NCI-H82 treated with DMSO at 0.1 percent for 48 hours (cell line): ENCODE measurements at regions not wholly inside any gene's neighbourhood (a gene's known extent, or its start where the extent isn't known, plus 50 kb on each side); places are given as distances from the start of the nearest gene placed in this dataset.

Source experiments
- DNase-seq: peaks from one replicate; lab custom pipeline; 2025; ENCODE audit not compliant: unreplicated experiment; lab: John Stamatoyannopoulos, UW

GRCh38 chr16:55949518-55949917 is 74.3 kb upstream of the CES5A start:
- DNase-seq, result no peak

GRCh38 chr16:55948230-55948629 is 73.1 kb upstream of the CES5A start:
- no peak for DNase-seq

GRCh38 chr16:55947366-55947765 is 72.2 kb upstream of the CES5A start:
- DNase-seq, result no peak

GRCh38 chr16:55944377-55944802 is 69.2 kb upstream of the CES5A start:
- DNase-seq, result peak; percentile 20

- DNase-seq, result no peak
Measured at GRCh38 chr16:55943267-55943666, 68.1 kb upstream of the CES5A start.

- DNase-seq, result no peak
Measured at GRCh38 chr16:55942821-55943220, 67.6 kb upstream of the CES5A start.

GRCh38 chr16:55941552-55941951 is 66.4 kb upstream of the CES5A start:
- DNase-seq, result no peak

- no peak for DNase-seq
Measured at GRCh38 chr16:55938126-55938525, 63.0 kb upstream of the CES5A start.

- no peak for DNase-seq
Measured at GRCh38 chr16:55933038-55933437, 57.9 kb upstream of the CES5A start.

- no peak for DNase-seq
Measured at GRCh38 chr16:55930036-55930435, 54.9 kb upstream of the CES5A start.

- no peak for DNase-seq
Measured at GRCh38 chr16:55929181-55929580, 54.0 kb upstream of the CES5A start.

- no peak for DNase-seq
Measured at GRCh38 chr16:55925242-55925641, 50.1 kb upstream of the CES5A start.
